CD14-positive monocyte (primary cell): ENCODE measurements at regions not wholly inside any gene's neighbourhood (a gene's known extent, or its start where the extent isn't known, plus 50 kb on each side); places are given as distances from the start of the nearest gene placed in this dataset.

ENCODE experiments used
- DNase-seq, 3 donors: peaks; one replicate each; pipeline ENCODE4 v3.0.0-alpha.2; 2011 to 2022
- H2AFZ ChIP-seq: 2 replicates; pipeline ENCODE4 v1.6.0; 2012; ENCODE audit warnings: mild to moderate bottlenecking, low read depth, low read length, inconsistent platforms; ENCODE audit not compliant: insufficient read depth, poor library complexity, severe bottlenecking
- H3K27ac ChIP-seq, 2 donors: 1 replicate in 1 of 2; 2 replicates in 1 of 2; pipeline ENCODE4 v1.5.1; 2012 to 2013; ENCODE audit warnings: low read length in 2 of 2, control low read depth in 1 of 2, inconsistent platforms in 1 of 2, low read depth in 1 of 2, mild to moderate bottlenecking in 1 of 2
- H3K27me3 ChIP-seq, 2 donors: one replicate each; pipeline versions ENCODE4 v1.6.0 to v1.6.1; 2011 to 2013; ENCODE audit warnings: low read length in 2 of 2; ENCODE audit not compliant: control insufficient read depth in 2 of 2, insufficient read depth in 2 of 2
- H3K36me3 ChIP-seq, 2 donors: replicated peaks in 1 of 2; 1 replicate in 1 of 2; 2 replicates in 1 of 2; pipeline versions ENCODE4 v1.5.1 to v1.6.1; 2012 to 2013; ENCODE audit warnings: low read length in 2 of 2, control low read depth in 1 of 2, inconsistent platforms in 1 of 2, mild to moderate bottlenecking in 1 of 2; ENCODE audit not compliant: insufficient read depth in 2 of 2, control insufficient read depth in 1 of 2
- H3K4me1 ChIP-seq, 2 donors: 1 replicate in 1 of 2; 2 replicates in 1 of 2; pipeline versions ENCODE4 v1.5.1 to v1.6.1; 2012 to 2013; ENCODE audit warnings: low read length in 2 of 2, control low read depth in 1 of 2, inconsistent platforms in 1 of 2, mild to moderate bottlenecking in 1 of 2, moderate library complexity in 1 of 2; ENCODE audit not compliant: insufficient read depth in 2 of 2, control insufficient read depth in 1 of 2
- H3K4me2 ChIP-seq: replicated peaks from 2 replicates; pipeline ENCODE3; 2012; ENCODE audit warnings: low read length, moderate library complexity, mild to moderate bottlenecking; ENCODE audit not compliant: poor library complexity, severe bottlenecking; ENCODE audit errors: extremely low read depth
- H3K4me3 ChIP-seq, 3 experiments: fragments of 200-600 bp in 1 of 3; sonication (generic) in 1 of 3; replicated peaks in 1 of 3; 1 replicate in 2 of 3; 2 replicates in 1 of 3; pipeline ENCODE4 v1.5.1; 2011 to 2013; ENCODE audit warnings: low read length in 3 of 3, mild to moderate bottlenecking in 3 of 3, control low read depth in 2 of 3, low read depth in 2 of 3, inconsistent platforms in 1 of 3, moderate library complexity in 1 of 3
- H3K79me2 ChIP-seq: 2 replicates; pipeline ENCODE4 v1.6.0; 2012; ENCODE audit warnings: mild to moderate bottlenecking, control low read depth, inconsistent platforms, low read length, moderate library complexity; ENCODE audit not compliant: insufficient read depth
- H3K9ac ChIP-seq: 2 replicates; pipeline ENCODE4 v1.6.0; 2017; ENCODE audit warnings: low read length, mild to moderate bottlenecking; ENCODE audit not compliant: insufficient read depth, poor library complexity, severe bottlenecking
- H3K9me3 ChIP-seq, 2 donors: replicated peaks in 1 of 2; 1 replicate in 1 of 2; 2 replicates in 1 of 2; pipeline versions ENCODE4 v1.5.1 to v1.6.1; 2012 to 2013; ENCODE audit warnings: low read length in 2 of 2, control low read depth in 1 of 2; ENCODE audit not compliant: control insufficient read depth in 1 of 2, insufficient read depth in 1 of 2
- H4K20me1 ChIP-seq: 2 replicates; pipeline ENCODE4 v1.6.0; 2012; ENCODE audit warnings: mild to moderate bottlenecking, low read length, control low read depth, moderate library complexity; ENCODE audit not compliant: insufficient read depth
- H3K27ac Mint-ChIP-seq, 7 donors: one replicate each; pipeline ENCODE4 v1.8.0; 2020; ENCODE audit warnings: mild to moderate bottlenecking in 7 of 7, mixed read lengths in 7 of 7, moderate library complexity in 6 of 7, inconsistent platforms in 2 of 7
- H3K27me3 Mint-ChIP-seq, 3 donors: one replicate each; pipeline ENCODE4 v1.8.0; 2021 to 2022; ENCODE audit warnings: low read depth in 3 of 3, mild to moderate bottlenecking in 3 of 3, mixed read lengths in 3 of 3, moderate library complexity in 3 of 3, inconsistent platforms in 1 of 3
- H3K36me3 Mint-ChIP-seq, 2 donors: one replicate each; pipeline ENCODE4 v1.8.0; 2020; ENCODE audit warnings: mixed read lengths in 2 of 2, inconsistent platforms in 1 of 2, mild to moderate bottlenecking in 1 of 2
- H3K4me1 Mint-ChIP-seq: one replicate; pipeline ENCODE4 v1.8.0; 2020; ENCODE audit warnings: mild to moderate bottlenecking, mixed read lengths
- H3K4me3 Mint-ChIP-seq, 2 donors: one replicate each; pipeline ENCODE4 v1.8.0; 2020; ENCODE audit warnings: mild to moderate bottlenecking in 2 of 2, mixed read lengths in 2 of 2, moderate library complexity in 1 of 2
- H3K9me3 Mint-ChIP-seq, 7 donors: one replicate each; pipeline ENCODE4 v1.8.0; 2020 to 2022; ENCODE audit warnings: mixed read lengths in 7 of 7, mild to moderate bottlenecking in 6 of 7, moderate library complexity in 6 of 7, inconsistent platforms in 2 of 7
- WGBS: methylation state at CpG from one replicate; pipeline ENCODE4 v1.1.5; 2013; ENCODE audit warnings: missing lambda C conversion rate; ENCODE audit not compliant: insufficient coverage; 5-methylcytosine and 5-hydroxymethylcytosine counted together
- intact Hi-C, 2 donors: fragments of 100-400 bp; cut with micrococcal nuclease; formaldehyde crosslinking; loops; one replicate each; pipeline versions ENCODE4 v1.15.0 to v1.15.1; 2023
- TF ChIP-seq, protein P1 (sequence below): fragments of 200-600 bp; IDR thresholded peaks from one replicate; pipeline ENCODE4 v1.8.0; 2022; ENCODE audit warnings: antibody characterized with exemption, mild to moderate bottlenecking

DNA sequence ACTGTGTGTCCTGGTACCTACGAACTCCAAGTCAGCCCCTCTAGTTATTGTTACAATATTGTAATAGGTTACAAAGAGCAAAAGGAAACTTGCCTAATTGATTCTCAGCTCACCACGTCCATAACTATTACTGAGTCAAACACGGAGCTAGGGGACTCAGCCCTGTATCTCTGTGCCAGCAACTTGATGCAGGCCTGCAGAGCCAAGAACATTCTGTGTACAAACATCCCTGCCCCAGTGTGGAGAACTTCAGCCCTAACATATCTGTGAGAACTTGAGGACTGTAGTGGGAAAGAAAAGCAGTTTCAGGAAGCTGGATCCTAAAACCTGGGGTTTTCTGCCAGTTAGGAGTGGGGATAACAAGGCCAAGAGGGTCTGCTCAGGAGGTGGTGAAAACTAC lies 114.9 kb upstream of the PRSS58 start:
- no CpG with 5 or more reads among the region's 3 CpGs for WGBS
- Mint-ChIP-seq H3K27ac (no peak overlapping the region), H3K4me3 (no peak overlapping the region)

DNA sequence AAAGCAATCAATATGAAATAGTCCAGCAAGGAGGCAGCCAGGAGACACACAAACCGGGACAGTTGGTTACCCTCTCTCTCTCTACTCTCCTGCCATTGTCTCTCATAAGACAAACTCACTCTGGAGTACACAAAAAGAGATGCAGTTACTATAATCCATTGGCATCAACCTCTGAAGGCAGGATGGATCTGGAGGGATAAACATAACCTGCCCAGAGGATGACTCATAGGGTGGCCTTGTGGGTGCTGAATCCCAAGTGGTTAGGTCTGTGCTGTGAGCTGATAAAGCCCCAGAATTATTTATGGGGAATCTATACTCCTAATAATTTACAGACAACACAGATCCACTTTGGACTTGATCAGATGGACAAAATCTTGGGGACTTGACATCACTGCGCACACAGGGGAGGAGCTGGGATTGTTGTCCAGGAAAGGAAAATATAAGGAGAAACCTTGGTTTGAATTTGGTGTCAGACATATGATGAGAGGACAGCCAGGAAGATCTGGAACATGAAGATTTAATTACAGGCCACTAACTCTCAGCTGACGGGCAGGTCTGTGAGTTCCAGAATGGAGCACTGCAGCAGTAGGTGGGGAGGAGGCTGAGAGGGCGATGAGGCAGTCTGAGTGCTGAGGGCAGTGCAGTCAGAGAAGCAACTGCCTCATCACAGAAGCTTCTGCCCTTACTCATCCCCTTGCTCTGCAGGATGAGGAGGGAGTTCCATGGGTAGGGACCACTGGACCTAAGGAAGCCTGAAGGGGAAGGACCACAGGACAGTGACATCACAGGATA lies 113.9 kb upstream of the PRSS58 start:
- TF ChIP-seq, protein P1, sequence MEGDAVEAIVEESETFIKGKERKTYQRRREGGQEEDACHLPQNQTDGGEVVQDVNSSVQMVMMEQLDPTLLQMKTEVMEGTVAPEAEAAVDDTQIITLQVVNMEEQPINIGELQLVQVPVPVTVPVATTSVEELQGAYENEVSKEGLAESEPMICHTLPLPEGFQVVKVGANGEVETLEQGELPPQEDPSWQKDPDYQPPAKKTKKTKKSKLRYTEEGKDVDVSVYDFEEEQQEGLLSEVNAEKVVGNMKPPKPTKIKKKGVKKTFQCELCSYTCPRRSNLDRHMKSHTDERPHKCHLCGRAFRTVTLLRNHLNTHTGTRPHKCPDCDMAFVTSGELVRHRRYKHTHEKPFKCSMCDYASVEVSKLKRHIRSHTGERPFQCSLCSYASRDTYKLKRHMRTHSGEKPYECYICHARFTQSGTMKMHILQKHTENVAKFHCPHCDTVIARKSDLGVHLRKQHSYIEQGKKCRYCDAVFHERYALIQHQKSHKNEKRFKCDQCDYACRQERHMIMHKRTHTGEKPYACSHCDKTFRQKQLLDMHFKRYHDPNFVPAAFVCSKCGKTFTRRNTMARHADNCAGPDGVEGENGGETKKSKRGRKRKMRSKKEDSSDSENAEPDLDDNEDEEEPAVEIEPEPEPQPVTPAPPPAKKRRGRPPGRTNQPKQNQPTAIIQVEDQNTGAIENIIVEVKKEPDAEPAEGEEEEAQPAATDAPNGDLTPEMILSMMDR, result no peak
- Histone ChIP-seq H3K9ac (no peak overlapping the region), H3K79me2 (no peaks in the 10 kb centered on the region), H3K36me3 (no peaks in the 10 kb centered on the region), H2AFZ (no peak overlapping the region), H3K27ac (no peak overlapping the region), H3K9me3 (peaks cover 15 to 20% of the 10 kb centered on the region in 2 donors), H3K4me1 (peaks cover 13 to 14% of the 10 kb centered on the region in 2 donors), H3K4me3 (no peak overlapping the region), H3K27me3 (no peaks in the 10 kb centered on the region), H3K4me2 (no peak overlapping the region), H4K20me1 (no peaks in the 10 kb centered on the region)
- no peak for DNase-seq
- H3K36me3 Mint-ChIP-seq, result peaks cover 2 to 3% of the 10 kb centered on the region in 2 donors
- H3K27ac Mint-ChIP-seq, result no peak overlapping the region
- H3K9me3 Mint-ChIP-seq, result peaks cover 10 to 20% (median 12%) of the 10 kb centered on the region in 7 donors
- peaks cover 13% of the 10 kb centered on the region for H3K4me1 Mint-ChIP-seq
- intact Hi-C loops, result no loop called here
- H3K4me3 Mint-ChIP-seq, result no peak overlapping the region
- peaks cover 0 to 3% (median 2%) of the 10 kb centered on the region in 3 donors for H3K27me3 Mint-ChIP-seq
- WGBS, result 100% methylated on average over 1 of the region's 4 CpGs

More for the DNA sequence above, 114.9 kb upstream of the PRSS58 start:
- no peak for DNase-seq
- TF ChIP-seq, protein P1, result no peak
- no peaks in the 10 kb centered on the region for H4K20me1 ChIP-seq
- H3K9ac ChIP-seq, result no peak overlapping the region
- H3K9me3 Mint-ChIP-seq, result peaks cover 6 to 15% (median 10%) of the 10 kb centered on the region in 7 donors
- H3K4me1 ChIP-seq, result peaks cover 13 to 15% of the 10 kb centered on the region in 2 donors
- H2AFZ ChIP-seq, result no peak overlapping the region
- H3K4me2 ChIP-seq, result no peak overlapping the region
- H3K27me3 Mint-ChIP-seq, result peaks cover 0 to 3% (median 2%) of the 10 kb centered on the region in 3 donors
- intact Hi-C loops, result no loop called here
- no peaks in the 10 kb centered on the region for H3K27me3 ChIP-seq
- H3K79me2 ChIP-seq, result no peaks in the 10 kb centered on the region
- H3K9me3 ChIP-seq, result peaks cover 10 to 15% of the 10 kb centered on the region in 2 donors
- H3K36me3 ChIP-seq, result no peaks in the 10 kb centered on the region
- no peak overlapping the region for H3K27ac ChIP-seq
- peaks cover 13% of the 10 kb centered on the region for H3K4me1 Mint-ChIP-seq
- H3K36me3 Mint-ChIP-seq, result peaks cover 2 to 3% of the 10 kb centered on the region in 2 donors
- H3K4me3 ChIP-seq, result no peak overlapping the region
